Panc1 (cell line): ENCODE measurements at regions not wholly inside any gene's neighbourhood (a gene's known extent, or its start where the extent isn't known, plus 50 kb on each side); places are given as distances from the start of the nearest gene placed in this dataset.

Source experiments
- ATAC-seq: fragments of 200-7000 bp; cut with Tn5 transposase; 2 replicates; pipeline ENCODE4 v1.9.1; 2020; ENCODE audit warnings: mild to moderate bottlenecking, moderate library complexity
- BruUV-seq: library from RNA; stranded (reverse); fragments of 400-500 nt; replicated peaks from 2 replicates; lab custom pipeline; 2021; lab: Mats Ljungman, UMichigan
- CTCF ChIA-PET: fragments of 300-600 bp; sonication (Branson Sonifier 250); formaldehyde crosslinking; loops from one replicate; lab custom pipeline; 2022; ENCODE audit warnings: antibody characterized with exemption; lab: Charles Lee
- POLR2A ChIA-PET: fragments of 300-600 bp; sonication (Branson Sonifier 250); formaldehyde crosslinking; loops from one replicate; lab custom pipeline; 2022; ENCODE audit warnings: antibody characterized with exemption; lab: Charles Lee
- DNase-seq: peaks from one replicate; pipeline ENCODE4 v3.0.0-alpha.2; 2010; ENCODE audit warnings: low read depth, low spot score
- H3K27ac ChIP-seq: 2 replicates; pipeline ENCODE4 v1.5.1; 2011; ENCODE audit warnings: mild to moderate bottlenecking, low read length, inconsistent platforms
- H3K27me3 ChIP-seq: fragments of 200-500 bp; sonication (Bioruptor generic); 2 replicates; pipeline ENCODE4 v1.6.0; 2014; ENCODE audit warnings: low read length, inconsistent platforms; ENCODE audit not compliant: control insufficient read depth, insufficient read depth
- H3K36me3 ChIP-seq: fragments of 200-500 bp; sonication (Bioruptor generic); 2 replicates; pipeline ENCODE4 v1.5.1; 2014; ENCODE audit warnings: inconsistent platforms, mild to moderate bottlenecking, low read length, moderate library complexity; ENCODE audit not compliant: control insufficient read depth, insufficient read depth
- H3K4me1 ChIP-seq: 2 replicates; pipeline ENCODE4 v1.5.1; 2011; ENCODE audit warnings: inconsistent platforms, mild to moderate bottlenecking, low read length, moderate library complexity; ENCODE audit not compliant: control insufficient read depth, insufficient read depth
- H3K4me3 ChIP-seq, 2 experiments: 2 replicates each; pipeline ENCODE4 v1.5.1; 2011 to 2012; ENCODE audit warnings: low read depth in 2 of 2, low read length in 2 of 2, mild to moderate bottlenecking in 2 of 2, inconsistent platforms in 1 of 2, moderate library complexity in 1 of 2
- H3K9me3 ChIP-seq: fragments of 200-500 bp; sonication (Bioruptor generic); 2 replicates; pipeline ENCODE4 v1.5.1; 2014; ENCODE audit warnings: low read depth, mild to moderate bottlenecking, inconsistent platforms, low read length, moderate library complexity; ENCODE audit not compliant: control insufficient read depth, insufficient read depth
- CTCF ChIP-seq: fragments of 450-650 bp; IDR thresholded peaks from 2 replicates; pipeline ENCODE4 v1.5.1; 2017; ENCODE audit warnings: mild to moderate bottlenecking
- POLR2AphosphoS5 ChIP-seq: IDR thresholded peaks from 2 replicates; pipeline ENCODE4 v1.6.1; 2012; ENCODE audit warnings: mild to moderate bottlenecking, low read depth, low read length, moderate library complexity
- REST ChIP-seq, 2 experiments: IDR thresholded peaks; 2 replicates each; pipeline ENCODE4 v1.6.1; 2011 to 2012; ENCODE audit warnings: low read depth in 2 of 2, control low read depth in 1 of 2, low read length in 1 of 2, mild to moderate bottlenecking in 1 of 2, moderate library complexity in 1 of 2; ENCODE audit not compliant: insufficient read depth in 1 of 2
- SIN3A ChIP-seq: IDR thresholded peaks from 2 replicates; pipeline ENCODE4 v1.6.1; 2012; ENCODE audit warnings: low read depth, mild to moderate bottlenecking, low read length, moderate library complexity, borderline replicate concordance; ENCODE audit not compliant: insufficient read depth
- TCF7L2 ChIP-seq: IDR thresholded peaks from 2 replicates; pipeline ENCODE4 v1.6.1; 2011; ENCODE audit warnings: mild to moderate bottlenecking, low read depth, low read length, inconsistent platforms
- in situ Hi-C: cut with HindIII; loops from 2 replicates; pipeline ENCODE4 v1.10.0; 2016; ENCODE audit warnings: low sequenced_read_pairs, low pct_unique_long_range_greater_than_20kb
- intact Hi-C: fragments of 100-400 bp; cut with micrococcal nuclease; formaldehyde crosslinking; loops from one replicate; pipeline ENCODE4 v1.10.0; 2022; ENCODE audit not compliant: unreplicated experiment

GRCh38 chr4:114034189-114034588 is 54.7 kb upstream of the ARSJ start:
- intact Hi-C loops (no loop called here), in situ Hi-C loops (no loop called here)
- H3K4me3 ChIP-seq, result no peak overlapping the region
- BruUV-seq, result no TSS peak
- no peaks in the 10 kb centered on the region for H3K27me3 ChIP-seq
- ChIA-PET POLR2A (no interaction called here), CTCF (no interaction called here)
- no peaks in the 10 kb centered on the region for H3K4me1 ChIP-seq
- H3K36me3 ChIP-seq, result no peaks in the 10 kb centered on the region
- TF ChIP-seq CTCF (no peak), REST (IDR thresholded peaks at IDR 0.05; ENCODE audit: insufficient read depth in 1 of 2, low read depth in 2 of 2, low read length in 1 of 2) (no peak), TCF7L2 (no peak), POLR2AphosphoS5 (no peak), SIN3A (no peak)
- ATAC-seq, result no peak
- no peak overlapping the region for H3K27ac ChIP-seq
- H3K9me3 ChIP-seq, result no peaks in the 10 kb centered on the region
- no peak for DNase-seq

DNA sequence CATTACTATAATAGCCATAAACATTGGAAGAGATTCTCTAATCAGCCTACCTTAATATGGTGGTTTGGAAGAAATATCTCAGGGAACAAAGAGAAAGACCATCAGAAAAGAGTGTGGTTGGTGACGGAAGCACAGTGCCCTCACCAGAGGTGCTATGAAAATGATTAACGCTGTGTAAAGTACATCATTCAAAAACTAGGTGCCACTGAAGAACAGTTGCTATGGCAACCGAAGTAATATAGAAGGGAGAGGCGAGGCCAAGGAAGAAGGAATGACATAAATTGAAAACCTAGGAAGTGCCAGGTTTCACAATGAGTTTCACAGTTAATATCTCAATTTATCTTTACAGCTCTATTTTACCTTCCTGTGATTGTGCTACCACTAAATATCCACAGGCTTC is 57.0 kb upstream of the ARSJ start:
- in situ Hi-C loops (no loop called here), intact Hi-C loops (no loop called here)
- ChIA-PET POLR2A (no interaction called here), CTCF (no interaction called here)
- no peak for DNase-seq
- Histone ChIP-seq H3K4me1 (no peaks in the 10 kb centered on the region; the same call in 1 of the 2 replicates), H3K27ac (no peak overlapping the region), H3K4me3 (no peak overlapping the region), H3K27me3 (no peaks in the 10 kb centered on the region), H3K9me3 (no peaks in the 10 kb centered on the region), H3K36me3 (no peaks in the 10 kb centered on the region)
- ATAC-seq, result no peak
- TF ChIP-seq SIN3A (no peak), POLR2AphosphoS5 (no peak), REST (IDR thresholded peaks at IDR 0.05; ENCODE audit: insufficient read depth in 1 of 2, low read depth in 2 of 2, low read length in 1 of 2) (no peak), CTCF (no peak), TCF7L2 (no peak)
- BruUV-seq, result no TSS peak
